GM21619 (cell line): ENCODE measurements at regions not wholly inside any gene's neighbourhood (a gene's known extent, or its start where the extent isn't known, plus 50 kb on each side); places are given as distances from the start of the nearest gene placed in this dataset.

ENCODE experiments used
- ATAC-seq: cut with Tn5 transposase; IDR thresholded peaks from one replicate; pipeline ENCODE4 v1.9.1; 2021; ENCODE audit not compliant: unreplicated experiment

DNA sequence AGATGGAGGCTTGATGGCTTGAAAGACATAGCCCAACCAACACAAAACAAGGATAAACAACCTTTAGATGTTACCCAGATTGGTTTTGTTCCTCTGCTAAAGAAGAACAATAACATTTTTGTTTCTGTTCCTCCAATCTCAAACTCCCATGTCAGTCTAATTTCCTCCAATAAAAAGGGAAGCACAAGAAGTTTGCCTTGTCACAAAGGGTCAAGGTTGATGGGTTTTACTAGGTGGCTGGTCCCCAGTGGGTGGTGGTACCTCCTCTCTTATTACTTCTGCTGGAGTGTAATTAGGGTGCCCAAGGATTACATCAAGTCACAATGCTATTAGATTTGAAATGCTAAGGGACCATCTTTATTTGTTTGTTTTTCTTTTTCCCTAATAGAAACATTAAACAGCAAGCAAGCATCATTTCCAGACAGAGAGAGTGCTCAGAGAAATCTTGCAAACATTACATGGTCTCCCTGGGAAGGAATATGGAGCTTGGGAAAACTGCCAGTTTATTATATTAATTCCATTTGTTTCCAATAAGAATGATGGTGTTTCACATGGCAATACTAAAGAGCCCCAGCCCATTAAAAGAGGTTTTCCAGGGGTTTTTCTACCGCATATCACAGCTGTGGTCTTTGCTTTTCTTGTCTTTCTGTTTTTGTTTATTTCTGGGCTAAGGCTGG, 78.3 kb upstream of the AOAH start:
- ATAC-seq: no peak

DNA sequence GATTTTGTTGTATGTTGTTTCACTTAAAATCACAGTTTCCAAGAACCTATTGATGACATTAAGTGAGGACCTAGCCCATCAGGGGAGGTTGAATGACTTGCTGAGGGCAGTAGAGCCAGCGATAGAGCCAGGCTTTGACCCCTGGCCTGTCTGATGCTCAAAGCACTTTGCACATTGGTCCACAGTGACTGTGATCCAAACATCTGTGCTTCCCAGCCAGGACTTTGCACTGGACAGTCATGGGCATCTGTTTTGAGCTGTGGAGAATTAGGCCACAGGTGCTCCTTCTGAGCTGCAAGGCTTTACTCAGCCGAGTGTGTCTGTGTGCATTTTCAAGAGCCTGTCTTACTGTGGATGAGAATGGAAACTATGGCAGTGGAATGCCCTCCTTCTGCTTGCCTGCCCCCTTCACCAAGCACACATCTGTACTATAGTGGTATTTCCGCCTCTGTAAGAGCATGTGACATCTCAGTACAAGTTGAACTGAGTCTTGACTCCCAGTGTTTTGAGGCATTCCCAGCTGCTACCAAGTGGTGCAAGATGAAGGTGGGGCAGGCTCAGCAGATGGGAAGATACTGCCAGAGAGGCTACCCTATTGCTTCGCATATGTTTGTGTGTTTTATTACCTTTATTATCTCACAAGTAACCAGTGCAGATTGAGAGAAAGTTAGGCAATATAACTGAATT, 72.7 kb upstream of the AOAH start:
- no peak for ATAC-seq

DNA sequence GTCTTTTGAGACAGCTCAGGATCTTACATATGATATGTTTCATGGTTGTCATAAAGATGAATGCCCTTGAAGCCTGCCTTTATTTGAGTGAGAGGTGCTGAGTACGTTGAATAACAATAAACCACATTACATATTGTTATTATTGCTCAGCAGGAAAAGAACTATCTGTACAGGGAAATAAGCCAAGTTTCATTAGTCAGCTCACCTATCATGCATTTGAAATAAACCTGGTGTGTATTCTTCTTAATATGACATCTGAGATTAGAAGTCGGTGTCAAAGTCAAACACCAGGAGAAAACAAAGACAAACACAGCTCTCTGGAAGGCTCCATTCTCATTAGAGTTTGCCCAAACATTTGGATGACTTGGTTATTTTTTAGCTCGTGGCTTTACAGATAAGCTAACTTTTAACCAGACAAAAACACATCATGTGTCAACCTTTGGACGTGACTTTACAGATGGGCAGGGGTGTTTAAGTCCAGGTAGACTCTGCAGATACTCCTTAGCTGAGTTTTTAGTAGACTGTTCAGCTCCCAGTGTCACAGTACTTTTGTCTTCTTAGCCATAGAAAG, 71.2 kb upstream of the AOAH start:
- ATAC-seq: no peak

DNA sequence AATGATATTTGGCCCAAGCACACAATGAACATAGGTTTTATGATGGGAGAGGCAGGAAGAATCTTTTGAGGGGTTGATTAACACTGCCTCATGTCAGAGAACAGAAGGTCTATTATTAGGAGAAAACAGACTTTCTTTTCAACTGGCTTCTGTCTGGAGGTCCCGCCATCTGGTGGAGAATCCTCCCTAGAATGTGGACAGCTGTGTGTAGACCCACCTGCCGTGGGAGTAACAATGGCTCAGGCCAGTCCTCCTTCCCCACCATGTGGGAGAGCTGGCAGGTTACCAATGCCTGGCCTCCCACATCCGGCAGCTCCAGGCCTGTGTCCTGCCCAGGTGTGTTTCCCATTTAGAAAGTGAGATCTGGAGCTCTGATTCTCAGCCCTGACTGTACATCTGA, 70.4 kb upstream of the AOAH start:
- ATAC-seq: no peak

DNA sequence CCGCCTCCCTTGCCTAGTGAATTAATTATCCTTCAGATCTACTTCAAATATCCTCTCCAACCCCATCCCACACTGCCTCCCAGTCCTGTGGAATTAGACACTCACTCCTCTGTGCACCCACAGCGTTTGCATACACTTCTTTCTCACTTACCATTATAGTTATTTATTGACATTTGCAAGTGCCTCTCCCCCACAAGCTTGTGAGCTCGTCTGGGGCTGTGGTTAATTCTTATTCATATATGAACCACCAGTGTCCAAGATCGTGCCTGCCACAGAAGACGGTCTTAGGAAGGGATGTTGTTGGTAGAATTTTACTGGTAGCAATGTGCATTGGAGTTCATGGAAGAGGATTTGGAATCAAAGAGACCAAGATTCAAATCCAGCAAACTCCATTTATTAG, 68.1 kb upstream of the AOAH start:
- ATAC-seq: peak; percentile 58

DNA sequence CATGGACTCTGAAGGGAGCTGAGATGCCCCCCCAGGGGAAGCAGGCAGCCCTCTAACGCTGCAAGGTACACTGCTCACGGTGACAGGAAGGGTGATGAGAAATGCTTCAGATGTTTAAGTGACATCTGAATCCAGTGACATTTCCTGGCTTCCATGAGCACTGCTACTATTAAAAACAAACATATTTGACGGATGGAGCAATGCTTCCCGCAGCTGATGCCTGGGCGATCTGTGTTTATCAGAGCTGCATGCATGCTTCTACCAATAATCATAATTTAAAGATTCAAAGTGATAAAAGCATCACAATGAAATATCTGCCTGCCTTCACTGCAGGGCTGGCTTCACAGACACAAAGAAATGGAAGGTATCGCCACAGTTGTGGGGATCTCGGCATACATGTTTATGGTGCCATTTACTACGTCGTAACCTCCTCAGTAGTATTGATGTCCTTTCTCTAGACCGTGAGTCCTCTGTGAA, 66.1 kb upstream of the AOAH start:
- no peak for ATAC-seq

DNA sequence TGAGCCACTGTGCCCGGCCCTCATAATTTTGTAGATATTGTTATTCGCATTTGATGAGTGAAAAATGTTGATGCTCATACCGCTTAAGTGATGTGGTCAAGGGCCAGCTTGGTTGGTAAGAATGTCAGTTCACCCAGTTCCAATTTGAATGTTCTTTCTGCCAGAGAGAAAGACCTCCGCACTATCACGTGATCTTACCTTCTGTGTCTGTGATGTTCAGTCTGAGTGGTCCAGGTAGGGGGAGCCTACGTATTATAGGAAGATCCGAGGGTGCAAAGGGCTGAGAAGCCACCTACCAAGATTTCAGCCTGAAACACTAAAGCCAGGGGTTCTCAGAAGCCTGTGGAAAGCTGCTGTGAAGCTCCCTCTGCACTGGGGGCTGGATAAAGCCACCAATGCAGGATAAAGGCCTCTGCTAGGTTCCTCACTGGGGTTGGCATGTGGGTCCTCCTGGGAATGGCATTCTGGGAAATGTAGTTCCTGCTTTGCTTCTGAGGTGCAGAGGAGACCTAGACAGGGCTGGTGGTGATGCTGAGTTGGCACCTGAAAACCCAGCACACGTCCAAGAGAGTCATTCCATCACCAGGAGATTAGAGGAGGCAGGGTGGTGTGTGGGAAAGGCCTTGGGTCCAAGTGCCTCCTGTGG, 64.7 kb upstream of the AOAH start:
- ATAC-seq: no peak

DNA sequence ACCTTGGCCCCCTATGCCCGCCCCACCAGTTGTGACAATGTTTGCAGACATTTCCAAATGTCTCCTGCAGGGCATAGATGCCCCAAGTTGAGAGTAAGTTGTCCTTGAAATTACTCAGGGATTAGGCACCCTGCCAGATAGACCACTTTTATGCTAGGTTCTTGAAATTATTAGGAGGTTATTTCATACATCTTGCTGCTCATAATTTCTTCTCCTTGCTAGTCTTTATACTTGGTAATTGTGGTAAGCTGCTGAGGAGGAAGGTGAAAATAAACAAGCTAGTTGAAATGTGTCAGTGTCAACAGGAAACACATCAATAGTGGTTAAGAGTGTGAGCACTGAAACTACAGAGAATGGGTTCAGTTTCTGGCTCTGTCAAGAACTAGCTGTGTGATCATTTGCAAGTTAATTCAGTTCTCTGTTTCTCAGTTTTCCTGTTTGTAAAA, 63.7 kb upstream of the AOAH start:
- ATAC-seq: no peak

DNA sequence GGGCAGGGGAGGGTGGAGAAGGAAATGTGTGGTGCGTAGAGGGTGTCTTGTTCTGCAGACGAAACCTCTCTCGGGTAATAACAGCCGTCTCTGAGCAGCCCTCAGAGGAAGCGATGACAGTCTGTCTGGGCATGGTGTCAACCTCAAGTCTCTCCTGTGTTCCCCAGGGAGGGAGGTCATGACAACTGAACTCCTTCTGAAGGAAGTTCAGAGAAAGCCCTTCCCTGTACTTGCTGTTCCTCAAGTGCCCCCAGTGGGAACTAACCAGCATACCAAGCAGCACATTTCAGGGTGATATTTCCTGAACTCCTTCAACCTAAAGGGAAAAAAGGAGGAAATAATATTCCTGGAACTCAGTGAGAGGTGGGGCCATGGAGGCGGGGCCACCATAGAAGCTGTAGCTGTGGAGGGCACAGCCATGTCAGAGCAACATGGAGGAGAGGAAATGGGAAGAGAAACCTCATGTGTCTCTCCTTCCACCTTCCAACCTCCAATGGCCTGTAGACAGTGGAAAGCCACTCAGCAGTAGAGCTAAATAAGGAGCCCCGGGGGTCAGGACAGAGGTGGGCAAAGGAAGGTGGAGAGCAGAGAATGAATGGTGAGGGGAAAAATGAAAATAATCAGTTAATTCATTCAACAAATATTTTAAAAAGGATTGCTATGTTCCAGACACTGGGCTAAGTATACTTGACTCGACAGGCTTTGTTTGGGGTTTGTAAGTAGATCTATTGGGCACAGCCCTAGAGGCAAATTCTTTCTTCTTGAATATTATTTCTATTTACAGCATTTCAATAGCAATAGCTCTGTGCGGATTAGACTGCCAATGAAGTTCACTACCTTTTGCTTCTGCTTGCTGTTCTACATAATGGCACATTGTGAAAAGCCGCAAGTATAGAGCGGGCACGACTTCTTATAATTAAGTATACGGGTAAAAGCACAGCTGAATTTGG, 61.0 kb upstream of the AOAH start:
- peak; percentile 100 for ATAC-seq

DNA sequence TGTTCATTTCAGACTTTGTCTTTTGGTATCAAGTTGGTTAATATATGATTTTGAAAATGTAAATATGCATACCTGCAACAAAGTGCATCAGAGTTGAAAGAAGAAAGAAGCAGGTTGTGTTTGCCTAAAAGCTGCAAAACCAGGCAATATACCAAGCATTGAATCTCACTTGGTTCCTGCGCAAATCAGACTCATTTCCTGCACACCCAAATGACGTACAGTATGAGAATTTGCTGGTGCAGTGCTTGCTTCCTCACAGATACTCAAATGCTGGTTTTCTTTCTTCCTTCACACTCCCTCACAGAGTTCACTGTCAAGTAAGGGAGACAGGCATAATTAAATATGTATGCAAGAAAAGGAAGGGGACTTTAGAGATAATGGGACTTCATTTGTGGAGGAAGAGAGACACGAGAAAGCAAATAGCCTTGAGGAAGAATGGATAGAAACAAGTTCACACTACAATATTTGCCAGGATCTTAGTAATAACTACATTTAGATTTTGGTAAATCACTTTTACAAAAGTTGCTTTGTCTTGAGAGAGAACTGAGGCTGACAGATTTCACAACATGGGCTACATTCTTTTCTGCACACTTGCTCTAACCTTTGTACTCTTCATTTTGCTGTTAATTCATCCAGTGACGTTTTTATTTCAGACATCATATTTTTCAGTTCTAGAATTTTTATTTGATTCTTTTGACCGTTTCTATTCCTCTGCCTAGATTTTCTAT, 56.9 kb upstream of the AOAH start:
- ATAC-seq: no peak

DNA sequence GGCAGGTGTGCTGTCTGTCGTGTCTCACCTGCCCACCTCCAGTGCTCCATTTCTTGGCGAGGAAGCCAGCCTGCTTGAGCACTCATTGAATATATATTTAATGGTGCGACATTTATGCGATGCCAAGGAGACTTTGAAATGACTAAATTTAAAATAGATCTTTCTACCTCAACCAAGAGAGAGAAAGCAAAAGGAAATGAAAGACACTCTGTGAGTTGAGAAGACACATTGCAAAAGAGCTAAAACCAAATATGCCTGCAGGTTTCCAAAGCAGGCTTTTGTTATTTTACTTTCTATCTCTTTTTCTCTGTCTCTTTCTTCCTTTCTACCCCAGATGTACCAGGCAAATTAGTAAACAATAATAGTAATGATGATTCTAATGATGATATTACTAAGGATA, 53.6 kb upstream of the AOAH start:
- no peak for ATAC-seq

DNA sequence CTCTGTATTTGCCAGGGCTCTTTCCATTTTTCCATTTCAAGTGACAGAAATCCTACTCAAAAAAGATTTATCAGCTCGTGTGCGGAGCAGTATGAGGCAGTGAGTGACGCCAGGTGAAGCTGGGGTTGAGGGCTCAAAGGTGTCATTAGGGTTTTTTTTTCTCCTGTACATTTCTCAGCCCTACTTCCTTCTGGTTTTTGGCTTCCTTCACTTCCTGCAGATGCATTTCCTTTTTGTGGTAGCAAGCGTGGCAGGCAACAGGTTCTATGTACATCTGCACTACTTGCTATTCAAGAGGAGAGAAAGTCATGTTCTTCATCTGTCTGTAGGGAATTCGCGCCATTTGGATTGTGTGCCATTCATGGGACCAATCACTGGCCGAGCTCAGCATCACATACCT, 52.8 kb upstream of the AOAH start:
- no peak for ATAC-seq

DNA sequence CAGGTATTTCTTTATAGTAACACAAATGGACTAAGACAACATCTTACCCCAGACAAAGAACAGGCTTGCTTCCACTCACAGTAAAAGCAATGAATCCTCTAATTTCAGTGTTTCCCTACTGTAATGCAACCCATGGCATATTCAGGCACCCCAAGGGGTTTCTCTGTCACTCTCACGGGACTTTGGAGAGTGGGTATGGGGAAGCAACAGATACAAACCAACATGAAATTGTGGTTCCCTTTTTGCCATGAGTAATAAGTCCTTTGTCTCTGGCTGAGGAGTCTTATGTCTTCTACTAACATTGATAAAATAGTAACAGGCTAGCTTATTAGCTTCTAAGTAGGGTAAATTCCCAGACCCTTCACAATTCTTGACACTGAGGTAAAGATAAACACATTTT, 51.4 kb upstream of the AOAH start:
- ATAC-seq: no peak

DNA sequence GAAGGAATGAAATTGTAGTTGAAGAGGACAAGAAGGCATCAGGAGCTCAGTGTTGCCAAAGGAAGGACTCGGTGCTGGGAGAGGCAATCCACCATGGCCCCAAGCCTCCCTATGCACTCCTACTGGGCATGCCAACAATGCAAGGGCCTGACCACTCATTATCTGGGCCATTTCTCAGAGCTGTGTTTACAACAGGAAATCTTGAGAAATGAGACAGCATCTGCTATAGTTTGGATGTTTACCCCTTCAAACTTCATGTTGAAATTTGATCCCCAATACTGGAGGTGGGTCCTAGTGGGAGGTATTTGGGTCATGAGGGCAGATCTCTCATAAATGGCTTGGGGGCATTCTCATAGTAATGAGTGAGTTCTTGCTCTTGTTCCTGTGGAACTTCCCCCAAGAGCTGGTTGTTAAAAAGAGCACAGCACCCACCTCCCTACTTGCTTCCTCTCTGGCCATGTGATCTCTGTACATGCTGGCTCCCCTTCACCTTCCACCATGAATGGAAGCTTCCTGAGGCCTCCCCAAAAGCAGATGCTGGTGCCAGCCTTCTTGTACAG, 50.8 kb upstream of the AOAH start:
- ATAC-seq: no peak
